NCI-H1930 (cell line): ENCODE measurements at regions not wholly inside any gene's neighbourhood (a gene's known extent, or its start where the extent isn't known, plus 50 kb on each side); places are given as distances from the start of the nearest gene placed in this dataset.

Experiments used
- DNase-seq, 2 experiments: peaks; one replicate each; lab custom pipeline; 2025; lab: John Stamatoyannopoulos, UW

GRCh38 chr5:158644301-158644700 lies 455.4 kb downstream of the EBF1 start:
- no peak for DNase-seq

GRCh38 chr5:158643840-158644239 lies 455.9 kb downstream of the EBF1 start:
- DNase-seq, result no peak

DNA sequence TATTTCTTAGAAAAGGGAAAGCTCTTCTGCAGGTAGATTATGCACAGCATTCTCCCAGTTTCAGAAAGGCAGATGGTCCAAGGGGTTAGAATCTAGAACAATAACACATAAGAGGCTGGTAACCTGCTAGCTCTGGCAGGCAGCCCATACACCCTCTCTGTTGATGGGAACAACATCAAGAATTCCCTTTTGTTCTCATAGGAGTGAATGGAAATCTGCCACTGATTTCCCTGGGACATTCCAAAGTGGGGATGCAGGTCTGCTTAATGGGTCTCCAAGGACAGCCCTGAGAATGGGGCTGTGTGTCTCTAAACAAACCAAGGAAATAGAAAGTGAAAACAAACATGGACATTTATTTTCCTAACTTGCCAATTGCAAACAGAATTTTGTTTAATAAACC lies 456.8 kb downstream of the EBF1 start:
- no peak for DNase-seq

- DNase-seq, result no peak
Observed at GRCh38 chr5:158641016-158641415, 458.7 kb downstream of the EBF1 start.

GRCh38 chr5:158640593-158640980 lies 459.1 kb downstream of the EBF1 start:
- DNase-seq, result no peak

- DNase-seq, result no peak
Observed at GRCh38 chr5:158639881-158640592, 459.7 kb downstream of the EBF1 start.

DNA sequence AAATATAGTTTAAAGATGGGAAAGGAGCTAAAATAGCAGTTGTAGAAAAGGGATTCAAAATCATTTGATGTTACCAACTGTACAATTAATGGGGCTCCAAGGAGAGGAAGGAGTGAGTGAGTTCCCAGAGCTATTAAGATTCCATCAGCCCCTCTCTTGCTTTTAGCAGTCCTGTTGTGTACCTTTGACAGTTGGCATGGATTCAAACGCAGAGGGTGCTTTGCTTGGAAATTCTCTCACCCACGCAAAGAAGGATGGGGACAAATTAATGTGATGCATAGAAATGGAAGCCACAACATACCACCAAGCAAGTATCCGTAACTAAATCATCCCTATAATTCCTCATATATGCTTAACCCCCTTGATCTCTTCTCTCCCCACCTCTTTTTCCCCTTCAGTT lies 461.3 kb downstream of the EBF1 start:
- DNase-seq, result no peak

DNA sequence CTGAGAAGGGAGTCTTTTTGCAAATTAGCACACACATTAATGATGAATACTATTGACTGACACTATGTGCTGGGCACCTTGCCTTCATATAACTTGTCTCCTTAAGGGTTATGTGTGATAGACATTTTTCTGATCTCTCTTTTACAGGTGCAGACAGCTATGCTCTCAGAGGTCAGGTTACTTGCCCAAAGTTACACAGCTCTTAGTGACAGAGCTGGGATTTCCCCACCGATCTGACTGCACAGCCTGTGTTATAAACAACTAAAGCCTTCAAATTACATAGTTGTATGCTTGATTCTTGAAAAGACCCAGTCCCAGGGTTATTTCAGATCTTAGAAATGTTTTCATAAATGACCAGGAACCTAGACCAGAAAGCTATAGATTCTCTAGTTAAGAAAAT lies 462.7 kb downstream of the EBF1 start:
- DNase-seq, result no peak

DNA sequence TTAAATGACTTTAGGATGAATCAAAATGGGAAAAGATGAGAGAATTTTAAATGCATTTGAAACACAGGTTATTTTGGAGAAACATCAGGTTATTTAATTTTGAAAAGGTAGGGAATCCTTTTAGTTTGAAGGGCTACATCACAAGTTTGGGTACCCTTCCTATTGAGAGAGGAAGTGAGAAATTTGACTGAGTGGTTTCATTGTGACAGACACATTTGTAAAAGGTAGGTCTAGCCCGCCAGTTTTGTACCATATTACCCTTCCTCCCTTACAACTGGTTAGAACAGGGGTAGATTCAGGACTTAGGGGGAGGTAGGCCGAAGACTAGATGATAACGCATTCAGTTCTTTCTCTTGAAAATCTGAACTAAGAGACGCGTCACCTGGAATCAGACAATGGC lies 464.2 kb downstream of the EBF1 start:
- DNase-seq, result no peak

DNA sequence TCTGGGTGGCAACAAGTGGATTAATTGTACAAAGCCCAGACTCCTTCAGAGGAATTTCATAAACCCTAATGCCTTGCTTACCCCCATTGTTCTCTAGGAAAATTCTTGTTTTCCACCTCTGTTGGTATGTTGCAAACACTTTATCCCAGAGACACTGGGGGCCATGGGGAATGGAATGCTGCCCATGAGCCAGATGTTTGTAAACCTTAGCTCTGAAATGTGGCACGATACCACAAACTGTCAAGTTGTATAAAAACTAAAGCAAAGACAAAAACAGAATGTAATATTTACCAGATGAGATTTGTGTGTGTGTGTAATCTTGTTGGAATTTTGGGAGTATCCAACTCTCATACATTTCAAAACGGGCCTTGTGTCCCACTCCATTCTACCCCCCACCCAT lies 465.0 kb downstream of the EBF1 start:
- DNase-seq, result no peak

DNA sequence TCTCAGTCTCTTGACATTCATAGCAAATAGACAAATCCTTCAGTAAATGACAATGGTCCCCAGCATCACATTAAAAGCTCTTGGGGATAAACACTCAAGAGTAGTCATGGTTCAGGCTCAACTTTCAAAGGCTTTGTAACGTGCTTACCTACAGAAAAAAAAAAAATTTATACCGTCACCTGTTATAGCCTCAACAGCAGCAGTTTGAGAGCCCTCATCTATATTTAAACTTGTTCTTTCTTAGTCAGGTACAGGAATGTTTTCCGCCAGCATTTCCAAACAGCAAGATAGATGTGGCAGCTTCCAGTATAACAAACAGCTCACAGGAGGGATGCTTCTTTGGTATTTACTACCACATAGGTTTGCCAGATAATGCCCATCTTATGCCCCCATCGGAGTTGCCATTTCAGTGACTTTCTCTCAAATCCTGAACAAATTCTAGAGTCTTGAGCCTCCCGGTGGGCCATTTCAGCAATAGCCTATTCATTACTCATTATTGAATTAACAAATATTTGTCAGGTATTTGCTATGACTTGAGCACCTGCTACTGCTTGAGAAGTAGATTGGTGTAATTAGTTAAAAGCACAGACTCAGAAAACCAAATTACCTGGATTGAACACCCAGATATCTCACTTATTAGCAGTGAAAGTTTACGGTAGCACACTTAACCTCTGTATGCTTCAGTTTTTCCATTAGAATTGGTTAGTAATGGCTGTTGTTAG lies 470.0 kb downstream of the EBF1 start:
- DNase-seq, result no peak

DNA sequence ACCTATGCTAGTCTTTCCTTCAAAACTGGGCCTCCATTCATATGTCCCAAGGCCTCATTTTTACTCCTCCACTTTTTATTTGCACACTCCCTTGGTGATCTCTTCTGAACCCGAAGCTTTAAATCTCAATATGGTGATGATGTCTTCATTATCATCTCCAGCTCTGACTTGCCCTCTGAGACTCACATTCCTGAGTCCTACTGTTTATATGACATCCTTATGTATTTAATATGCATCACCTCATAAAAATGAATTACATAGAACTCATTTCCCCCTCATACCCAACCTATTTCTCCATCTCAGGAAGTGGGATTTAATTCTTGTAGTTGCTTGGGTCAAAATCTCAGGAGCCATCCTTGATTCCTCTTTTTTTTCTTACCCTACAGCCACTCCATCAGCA lies 473.0 kb downstream of the EBF1 start:
- no peak for DNase-seq

DNA sequence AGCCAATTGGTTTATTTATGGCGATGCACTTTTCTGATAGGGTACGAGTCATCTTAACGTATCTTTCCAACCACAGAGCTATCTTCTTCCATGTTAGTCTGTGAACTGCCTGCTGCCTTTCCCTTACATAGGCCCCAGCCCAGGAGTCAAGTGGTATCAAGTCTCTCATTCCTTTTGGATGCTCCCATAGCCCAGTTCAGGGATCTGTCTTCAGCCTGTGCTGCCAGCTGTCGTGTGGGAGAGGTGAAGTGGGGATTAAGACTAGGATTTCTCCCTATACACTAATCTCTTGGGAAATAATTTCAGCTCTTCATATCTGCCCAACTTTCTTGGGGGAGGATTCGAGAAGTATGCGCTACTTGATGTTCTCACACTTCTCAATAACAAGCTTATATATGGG lies 475.7 kb downstream of the EBF1 start:
- DNase-seq, result no peak

GRCh38 chr5:158621391-158621790 lies 478.3 kb downstream of the EBF1 start:
- DNase-seq, result no peak

DNA sequence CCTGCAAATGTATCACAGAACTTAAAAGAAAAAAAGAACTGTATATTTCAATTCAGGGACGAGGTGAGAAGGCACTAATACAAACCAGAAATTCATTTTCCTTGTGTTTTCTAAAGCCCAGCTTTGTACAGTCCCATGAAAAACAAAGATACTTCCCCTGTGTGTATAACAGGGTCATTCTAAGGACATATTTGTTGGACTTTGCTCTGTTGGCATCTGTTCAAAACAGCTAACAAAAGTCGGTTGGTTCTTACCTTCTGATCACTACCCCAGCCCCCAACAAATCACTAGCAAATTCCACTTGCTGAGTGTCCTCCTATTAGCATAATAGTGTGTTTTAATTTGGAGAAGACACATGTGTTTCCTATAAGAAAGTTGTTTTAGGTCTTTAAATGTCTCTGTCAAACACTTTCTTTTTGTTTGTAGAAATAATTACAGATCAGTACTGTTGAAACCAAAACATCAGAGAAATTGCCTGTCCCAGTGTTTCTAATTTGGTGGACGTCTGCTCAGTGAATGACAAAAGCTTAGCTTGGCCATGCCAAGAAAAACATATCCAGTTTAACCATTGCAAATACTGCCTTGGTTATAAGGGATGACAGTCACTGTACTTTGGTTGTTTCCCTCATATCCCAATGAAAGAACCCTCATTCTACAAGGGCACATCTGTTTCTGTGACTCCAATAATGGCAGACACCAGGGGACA lies 480.5 kb downstream of the EBF1 start:
- DNase-seq, result no peak

DNA sequence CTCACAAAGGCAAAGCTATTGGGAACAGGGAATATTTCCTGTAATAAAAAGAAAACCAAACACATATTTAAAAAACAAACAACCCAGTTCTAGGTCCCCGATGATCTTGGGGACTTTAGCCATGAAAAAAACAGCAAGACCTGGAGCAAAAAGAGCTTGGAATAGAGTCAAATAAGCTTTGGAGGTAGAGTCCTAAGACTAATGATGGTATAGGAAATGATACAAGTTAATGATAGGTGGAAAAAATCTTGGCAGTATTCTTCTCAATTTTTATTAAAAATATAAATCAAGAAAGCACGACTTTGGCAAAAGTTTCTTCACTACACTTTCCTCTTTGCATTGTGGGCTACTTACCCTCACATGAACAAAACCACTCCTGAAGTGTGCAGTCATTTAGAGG lies 481.5 kb downstream of the EBF1 start:
- no peak for DNase-seq

- DNase-seq, result no peak
Observed at GRCh38 chr5:158616707-158617106, 483.0 kb downstream of the EBF1 start.

- DNase-seq, result no peak
Observed at GRCh38 chr5:158614951-158615350, 484.8 kb downstream of the EBF1 start.

DNA sequence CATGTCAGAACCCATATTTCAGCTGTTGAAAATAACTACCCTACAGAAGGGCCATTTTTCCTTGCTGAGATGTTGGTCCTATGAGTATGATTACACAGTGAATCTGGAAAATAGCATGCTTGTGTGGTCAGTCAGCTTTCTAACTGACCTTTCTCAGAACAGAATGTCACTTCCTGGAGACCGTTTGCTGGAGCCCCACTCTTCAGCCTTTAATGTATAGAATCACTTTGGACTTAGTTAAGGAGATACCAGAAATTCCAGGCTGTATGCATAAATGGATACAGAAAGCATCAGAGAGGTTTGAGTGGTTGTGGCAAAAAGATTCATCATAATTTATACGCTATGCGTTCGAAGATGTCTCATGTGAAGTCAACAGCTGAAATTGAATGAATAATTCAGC lies 488.1 kb downstream of the EBF1 start:
- DNase-seq, result no peak

DNA sequence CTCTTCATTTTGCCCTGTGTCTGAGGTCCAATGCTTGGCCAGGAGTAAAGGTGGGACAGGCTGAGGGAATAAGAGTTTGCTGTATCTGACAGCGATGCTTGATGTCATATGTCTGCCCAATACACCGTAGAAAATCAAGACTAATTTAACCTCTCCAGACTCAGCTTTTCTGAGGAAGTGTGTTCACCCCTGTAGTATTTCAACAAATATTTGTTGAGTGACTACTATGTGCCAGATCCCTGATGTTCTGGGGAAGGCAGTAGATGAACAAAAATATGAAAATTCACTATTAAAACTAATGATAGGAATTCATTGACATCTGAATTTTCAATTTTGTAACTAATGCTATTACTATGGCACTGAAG lies 489.7 kb downstream of the EBF1 start:
- DNase-seq, result no peak

DNA sequence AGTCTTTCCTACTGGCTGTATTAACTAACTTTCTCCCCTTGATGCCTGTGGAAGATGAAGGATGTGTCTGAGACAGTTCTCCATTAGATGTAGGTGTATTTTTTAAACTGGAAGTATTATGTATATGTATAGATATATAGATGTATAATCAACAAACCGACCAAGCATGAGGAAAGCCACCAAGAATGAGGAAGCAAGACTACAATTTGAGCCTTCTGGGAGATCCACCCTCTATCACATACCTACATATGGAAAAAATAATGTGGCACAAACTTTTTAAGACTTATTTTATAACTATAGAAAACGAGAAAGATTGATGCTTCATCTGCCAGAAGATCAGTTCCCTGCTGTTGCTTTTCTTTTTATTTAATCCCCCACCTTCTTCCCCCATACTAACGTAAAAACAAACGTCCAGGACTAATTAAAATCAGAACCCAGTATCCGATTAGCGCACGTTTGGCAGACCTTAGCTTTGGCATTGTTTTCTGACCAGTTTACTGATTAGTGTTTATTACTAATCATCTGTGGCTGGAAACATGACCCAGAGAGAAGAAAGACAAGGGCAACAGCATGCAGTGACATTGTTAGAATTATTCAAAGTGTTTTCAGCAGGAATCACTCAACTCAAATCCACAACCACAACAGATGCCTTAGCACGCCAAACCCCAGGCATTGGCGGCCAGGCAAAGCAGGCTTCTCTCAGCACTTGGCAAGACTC lies 490.2 kb downstream of the EBF1 start:
- DNase-seq, result no peak

- no peak for DNase-seq
Observed at GRCh38 chr5:158607088-158607487, 492.6 kb downstream of the EBF1 start.

DNA sequence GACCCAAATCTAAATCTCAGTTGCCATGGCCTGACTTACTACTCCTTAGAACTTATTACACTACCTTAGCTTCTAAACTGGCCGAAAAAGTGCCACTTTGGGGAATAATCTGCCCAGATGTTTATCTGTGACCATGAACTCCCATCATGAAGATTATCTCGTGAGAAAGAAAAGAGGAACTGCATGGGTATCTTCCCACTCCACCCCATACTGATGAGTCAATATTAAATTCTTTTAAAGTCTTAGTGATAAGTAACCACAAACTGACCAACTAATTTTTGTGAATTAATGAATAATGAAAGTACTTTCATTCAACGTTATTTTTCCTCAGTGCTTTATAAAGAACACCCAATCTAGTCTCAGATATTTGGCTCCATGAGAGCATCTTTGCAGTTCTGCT lies 493.5 kb downstream of the EBF1 start:
- DNase-seq, result no peak
